GM23338 (cell line): ENCODE measurements at regions not wholly inside any gene's neighbourhood (a gene's known extent, or its start where the extent isn't known, plus 50 kb on each side); places are given as distances from the start of the nearest gene placed in this dataset.

Source experiments
- EZH2phosphoT487 ChIP-seq: fragments of 200-600 bp; sonication (generic); IDR thresholded peaks from one replicate; pipeline ENCODE4 v1.8.1; 2018; ENCODE audit warnings: antibody characterized with exemption; ENCODE audit not compliant: unreplicated experiment
- JUNB ChIP-seq: IDR thresholded peaks from one replicate; pipeline ENCODE4 v1.6.1; 2016; ENCODE audit warnings: antibody characterized with exemption; ENCODE audit not compliant: unreplicated experiment
- TF ChIP-seq, protein P1 (sequence below), 2 experiments: fragments of 200-600 bp in 1 of 2; sonication (generic) in 1 of 2; conservative IDR thresholded peaks; 2 replicates each; pipeline versions ENCODE4 v1.5.1 to v1.6.1; 2016 to 2017; ENCODE audit warnings: antibody characterized with exemption in 2 of 2, low read depth in 2 of 2, mild to moderate bottlenecking in 2 of 2, moderate library complexity in 1 of 2
- TF ChIP-seq, protein P2 (sequence below): IDR thresholded peaks from one replicate; pipeline ENCODE4 v1.6.1; 2018; ENCODE audit warnings: antibody characterized with exemption; ENCODE audit not compliant: unreplicated experiment

DNA sequence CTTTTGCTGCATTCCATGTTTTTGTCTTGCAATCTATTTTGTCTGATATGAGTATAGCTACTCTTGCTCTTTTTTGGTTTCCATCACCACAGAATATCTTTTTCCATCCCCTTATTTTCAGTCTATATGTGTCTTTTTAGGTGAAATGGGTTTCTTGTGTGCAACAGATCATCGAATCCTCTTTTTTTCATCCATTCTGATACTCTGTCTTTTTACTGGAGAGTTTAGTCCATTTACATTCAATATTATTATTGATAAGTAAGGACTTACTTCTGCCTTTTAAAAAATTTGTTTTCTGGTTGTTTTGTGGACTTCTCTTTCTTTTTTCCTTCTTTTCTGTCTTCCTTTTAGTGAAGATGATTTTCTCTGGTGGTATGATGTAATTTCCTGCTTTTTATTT, 64.6 kb upstream of the CD55 start:
- TF ChIP-seq, protein P1, sequence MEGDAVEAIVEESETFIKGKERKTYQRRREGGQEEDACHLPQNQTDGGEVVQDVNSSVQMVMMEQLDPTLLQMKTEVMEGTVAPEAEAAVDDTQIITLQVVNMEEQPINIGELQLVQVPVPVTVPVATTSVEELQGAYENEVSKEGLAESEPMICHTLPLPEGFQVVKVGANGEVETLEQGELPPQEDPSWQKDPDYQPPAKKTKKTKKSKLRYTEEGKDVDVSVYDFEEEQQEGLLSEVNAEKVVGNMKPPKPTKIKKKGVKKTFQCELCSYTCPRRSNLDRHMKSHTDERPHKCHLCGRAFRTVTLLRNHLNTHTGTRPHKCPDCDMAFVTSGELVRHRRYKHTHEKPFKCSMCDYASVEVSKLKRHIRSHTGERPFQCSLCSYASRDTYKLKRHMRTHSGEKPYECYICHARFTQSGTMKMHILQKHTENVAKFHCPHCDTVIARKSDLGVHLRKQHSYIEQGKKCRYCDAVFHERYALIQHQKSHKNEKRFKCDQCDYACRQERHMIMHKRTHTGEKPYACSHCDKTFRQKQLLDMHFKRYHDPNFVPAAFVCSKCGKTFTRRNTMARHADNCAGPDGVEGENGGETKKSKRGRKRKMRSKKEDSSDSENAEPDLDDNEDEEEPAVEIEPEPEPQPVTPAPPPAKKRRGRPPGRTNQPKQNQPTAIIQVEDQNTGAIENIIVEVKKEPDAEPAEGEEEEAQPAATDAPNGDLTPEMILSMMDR (conservative IDR thresholded peaks at IDR 0.05; ENCODE audit: low read depth in 2 of 2), result no peak
- TF ChIP-seq, protein P2, sequence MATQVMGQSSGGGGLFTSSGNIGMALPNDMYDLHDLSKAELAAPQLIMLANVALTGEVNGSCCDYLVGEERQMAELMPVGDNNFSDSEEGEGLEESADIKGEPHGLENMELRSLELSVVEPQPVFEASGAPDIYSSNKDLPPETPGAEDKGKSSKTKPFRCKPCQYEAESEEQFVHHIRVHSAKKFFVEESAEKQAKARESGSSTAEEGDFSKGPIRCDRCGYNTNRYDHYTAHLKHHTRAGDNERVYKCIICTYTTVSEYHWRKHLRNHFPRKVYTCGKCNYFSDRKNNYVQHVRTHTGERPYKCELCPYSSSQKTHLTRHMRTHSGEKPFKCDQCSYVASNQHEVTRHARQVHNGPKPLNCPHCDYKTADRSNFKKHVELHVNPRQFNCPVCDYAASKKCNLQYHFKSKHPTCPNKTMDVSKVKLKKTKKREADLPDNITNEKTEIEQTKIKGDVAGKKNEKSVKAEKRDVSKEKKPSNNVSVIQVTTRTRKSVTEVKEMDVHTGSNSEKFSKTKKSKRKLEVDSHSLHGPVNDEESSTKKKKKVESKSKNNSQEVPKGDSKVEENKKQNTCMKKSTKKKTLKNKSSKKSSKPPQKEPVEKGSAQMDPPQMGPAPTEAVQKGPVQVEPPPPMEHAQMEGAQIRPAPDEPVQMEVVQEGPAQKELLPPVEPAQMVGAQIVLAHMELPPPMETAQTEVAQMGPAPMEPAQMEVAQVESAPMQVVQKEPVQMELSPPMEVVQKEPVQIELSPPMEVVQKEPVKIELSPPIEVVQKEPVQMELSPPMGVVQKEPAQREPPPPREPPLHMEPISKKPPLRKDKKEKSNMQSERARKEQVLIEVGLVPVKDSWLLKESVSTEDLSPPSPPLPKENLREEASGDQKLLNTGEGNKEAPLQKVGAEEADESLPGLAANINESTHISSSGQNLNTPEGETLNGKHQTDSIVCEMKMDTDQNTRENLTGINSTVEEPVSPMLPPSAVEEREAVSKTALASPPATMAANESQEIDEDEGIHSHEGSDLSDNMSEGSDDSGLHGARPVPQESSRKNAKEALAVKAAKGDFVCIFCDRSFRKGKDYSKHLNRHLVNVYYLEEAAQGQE, result no peak
- TF ChIP-seq JUNB, result no peak
- TF ChIP-seq EZH2phosphoT487, result no peak
